ENCODE measurements at regions not wholly inside any gene's neighbourhood (a gene's known extent, or its start where the extent isn't known, plus 50 kb on each side); places are given as distances from the start of the nearest gene placed in this dataset.

GRCh38 chr2:46845542-46846486, 69.8 kb downstream of the MCFD2 start:
- TF ChIP-seq CTCF (IDR thresholded peaks at IDR 0.05 in 2 of 3, conservative IDR thresholded peaks at IDR 0.05 in 1 of 3; ENCODE audit: borderline replicate concordance in 1 of 3, insufficient read depth in 1 of 3, low read depth in 2 of 3, low read length in 2 of 3) = no peak
- no peak for TF ChIP-seq POLR2A (IDR thresholded peaks at IDR 0.05; ENCODE audit: borderline replicate concordance, extremely low read depth, insufficient read depth, insufficient read length)
- TF ChIP-seq REST (IDR thresholded peaks at IDR 0.05; ENCODE audit: low read depth) = no peak
- no peak for TF ChIP-seq YY1 (IDR thresholded peaks at IDR 0.05; ENCODE audit: extremely low read depth, insufficient replicate concordance, low read depth, low read length)
